ENCODE measurements at regions not wholly inside any gene's neighbourhood (a gene's known extent, or its start where the extent isn't known, plus 50 kb on each side); places are given as distances from the start of the nearest gene placed in this dataset.

DNA sequence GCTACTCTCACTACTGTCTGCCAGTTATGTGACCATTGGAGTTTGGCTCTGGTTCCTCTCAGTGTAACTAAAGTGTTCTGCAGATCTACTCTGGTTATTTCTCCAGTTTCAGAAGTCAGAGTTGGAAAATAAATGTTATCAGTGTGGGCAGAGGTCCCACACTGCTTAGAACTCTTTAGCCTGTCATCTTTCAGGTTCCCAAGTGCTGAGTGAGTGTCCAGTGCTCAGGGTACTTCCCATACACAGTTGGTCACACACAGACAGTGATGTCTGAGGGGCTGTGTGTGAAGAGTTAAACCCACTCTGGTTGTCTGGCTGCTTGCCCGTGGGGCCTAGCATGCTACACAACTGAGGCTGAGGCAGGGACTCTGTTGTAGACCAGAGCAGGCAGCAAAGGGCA lies 421.8 kb upstream of the MEX3C start:
- no peak for TF ChIP-seq ZNF253 (CRISPR knock-in tag; IDR thresholded peaks at IDR 0.05; ENCODE audit: borderline replicate concordance)
- TF ChIP-seq SKI (IDR thresholded peaks at IDR 0.05; ENCODE audit: partially characterized antibody): no peak
- TF ChIP-seq ZNF382 (CRISPR knock-in tag; IDR thresholded peaks at IDR 0.05; ENCODE audit: borderline replicate concordance): no peak
- no peak for TF ChIP-seq ESRRA (CRISPR knock-in tag; IDR thresholded peaks at IDR 0.05; ENCODE audit: low read depth)
- TF ChIP-seq, protein P1, sequence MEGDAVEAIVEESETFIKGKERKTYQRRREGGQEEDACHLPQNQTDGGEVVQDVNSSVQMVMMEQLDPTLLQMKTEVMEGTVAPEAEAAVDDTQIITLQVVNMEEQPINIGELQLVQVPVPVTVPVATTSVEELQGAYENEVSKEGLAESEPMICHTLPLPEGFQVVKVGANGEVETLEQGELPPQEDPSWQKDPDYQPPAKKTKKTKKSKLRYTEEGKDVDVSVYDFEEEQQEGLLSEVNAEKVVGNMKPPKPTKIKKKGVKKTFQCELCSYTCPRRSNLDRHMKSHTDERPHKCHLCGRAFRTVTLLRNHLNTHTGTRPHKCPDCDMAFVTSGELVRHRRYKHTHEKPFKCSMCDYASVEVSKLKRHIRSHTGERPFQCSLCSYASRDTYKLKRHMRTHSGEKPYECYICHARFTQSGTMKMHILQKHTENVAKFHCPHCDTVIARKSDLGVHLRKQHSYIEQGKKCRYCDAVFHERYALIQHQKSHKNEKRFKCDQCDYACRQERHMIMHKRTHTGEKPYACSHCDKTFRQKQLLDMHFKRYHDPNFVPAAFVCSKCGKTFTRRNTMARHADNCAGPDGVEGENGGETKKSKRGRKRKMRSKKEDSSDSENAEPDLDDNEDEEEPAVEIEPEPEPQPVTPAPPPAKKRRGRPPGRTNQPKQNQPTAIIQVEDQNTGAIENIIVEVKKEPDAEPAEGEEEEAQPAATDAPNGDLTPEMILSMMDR (CRISPR knock-in tag; IDR thresholded peaks at IDR 0.05): no peak
- TF ChIP-seq NFIB (CRISPR knock-in tag; IDR thresholded peaks at IDR 0.05; ENCODE audit: borderline replicate concordance): no peak
- TF ChIP-seq SIX1 (CRISPR knock-in tag; IDR thresholded peaks at IDR 0.05; ENCODE audit: borderline replicate concordance): no peak
- TF ChIP-seq BHLHE40 (IDR thresholded peaks at IDR 0.05; ENCODE audit: low read length): no peak
- TF ChIP-seq MEF2D (CRISPR knock-in tag; IDR thresholded peaks at IDR 0.05): no peak
- TF ChIP-seq, protein P2, sequence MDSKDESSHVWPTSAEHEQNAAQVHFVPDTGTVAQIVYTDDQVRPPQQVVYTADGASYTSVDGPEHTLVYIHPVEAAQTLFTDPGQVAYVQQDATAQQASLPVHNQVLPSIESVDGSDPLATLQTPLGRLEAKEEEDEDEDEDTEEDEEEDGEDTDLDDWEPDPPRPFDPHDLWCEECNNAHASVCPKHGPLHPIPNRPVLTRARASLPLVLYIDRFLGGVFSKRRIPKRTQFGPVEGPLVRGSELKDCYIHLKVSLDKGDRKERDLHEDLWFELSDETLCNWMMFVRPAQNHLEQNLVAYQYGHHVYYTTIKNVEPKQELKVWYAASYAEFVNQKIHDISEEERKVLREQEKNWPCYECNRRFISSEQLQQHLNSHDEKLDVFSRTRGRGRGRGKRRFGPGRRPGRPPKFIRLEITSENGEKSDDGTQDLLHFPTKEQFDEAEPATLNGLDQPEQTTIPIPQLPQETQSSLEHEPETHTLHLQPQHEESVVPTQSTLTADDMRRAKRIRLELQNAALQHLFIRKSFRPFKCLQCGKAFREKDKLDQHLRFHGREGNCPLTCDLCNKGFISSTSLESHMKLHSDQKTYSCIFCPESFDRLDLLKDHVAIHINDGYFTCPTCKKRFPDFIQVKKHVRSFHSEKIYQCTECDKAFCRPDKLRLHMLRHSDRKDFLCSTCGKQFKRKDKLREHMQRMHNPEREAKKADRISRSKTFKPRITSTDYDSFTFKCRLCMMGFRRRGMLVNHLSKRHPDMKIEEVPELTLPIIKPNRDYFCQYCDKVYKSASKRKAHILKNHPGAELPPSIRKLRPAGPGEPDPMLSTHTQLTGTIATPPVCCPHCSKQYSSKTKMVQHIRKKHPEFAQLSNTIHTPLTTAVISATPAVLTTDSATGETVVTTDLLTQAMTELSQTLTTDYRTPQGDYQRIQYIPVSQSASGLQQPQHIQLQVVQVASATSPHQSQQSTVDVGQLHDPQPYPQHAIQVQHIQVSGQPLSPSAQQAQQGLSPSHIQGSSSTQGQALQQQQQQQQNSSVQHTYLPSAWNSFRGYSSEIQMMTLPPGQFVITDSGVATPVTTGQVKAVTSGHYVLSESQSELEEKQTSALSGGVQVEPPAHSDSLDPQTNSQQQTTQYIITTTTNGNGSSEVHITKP (CRISPR knock-in tag; IDR thresholded peaks at IDR 0.05; ENCODE audit: low read depth): no peak
- TF ChIP-seq, protein P3, sequence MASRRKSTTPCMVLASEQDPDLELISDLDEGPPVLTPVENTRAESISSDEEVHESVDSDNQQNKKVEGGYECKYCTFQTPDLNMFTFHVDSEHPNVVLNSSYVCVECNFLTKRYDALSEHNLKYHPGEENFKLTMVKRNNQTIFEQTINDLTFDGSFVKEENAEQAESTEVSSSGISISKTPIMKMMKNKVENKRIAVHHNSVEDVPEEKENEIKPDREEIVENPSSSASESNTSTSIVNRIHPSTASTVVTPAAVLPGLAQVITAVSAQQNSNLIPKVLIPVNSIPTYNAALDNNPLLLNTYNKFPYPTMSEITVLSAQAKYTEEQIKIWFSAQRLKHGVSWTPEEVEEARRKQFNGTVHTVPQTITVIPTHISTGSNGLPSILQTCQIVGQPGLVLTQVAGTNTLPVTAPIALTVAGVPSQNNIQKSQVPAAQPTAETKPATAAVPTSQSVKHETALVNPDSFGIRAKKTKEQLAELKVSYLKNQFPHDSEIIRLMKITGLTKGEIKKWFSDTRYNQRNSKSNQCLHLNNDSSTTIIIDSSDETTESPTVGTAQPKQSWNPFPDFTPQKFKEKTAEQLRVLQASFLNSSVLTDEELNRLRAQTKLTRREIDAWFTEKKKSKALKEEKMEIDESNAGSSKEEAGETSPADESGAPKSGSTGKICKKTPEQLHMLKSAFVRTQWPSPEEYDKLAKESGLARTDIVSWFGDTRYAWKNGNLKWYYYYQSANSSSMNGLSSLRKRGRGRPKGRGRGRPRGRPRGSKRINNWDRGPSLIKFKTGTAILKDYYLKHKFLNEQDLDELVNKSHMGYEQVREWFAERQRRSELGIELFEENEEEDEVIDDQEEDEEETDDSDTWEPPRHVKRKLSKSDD (CRISPR knock-in tag; IDR thresholded peaks at IDR 0.05; ENCODE audit: low read depth): no peak
- TF ChIP-seq POLR2A (IDR thresholded peaks at IDR 0.05; ENCODE audit: insufficient read depth in 1 of 2, low read depth in 2 of 2, low read length in 2 of 2): no peak
- no peak for TF ChIP-seq RXRA (CRISPR knock-in tag; IDR thresholded peaks at IDR 0.05)
- TF ChIP-seq, protein P4, sequence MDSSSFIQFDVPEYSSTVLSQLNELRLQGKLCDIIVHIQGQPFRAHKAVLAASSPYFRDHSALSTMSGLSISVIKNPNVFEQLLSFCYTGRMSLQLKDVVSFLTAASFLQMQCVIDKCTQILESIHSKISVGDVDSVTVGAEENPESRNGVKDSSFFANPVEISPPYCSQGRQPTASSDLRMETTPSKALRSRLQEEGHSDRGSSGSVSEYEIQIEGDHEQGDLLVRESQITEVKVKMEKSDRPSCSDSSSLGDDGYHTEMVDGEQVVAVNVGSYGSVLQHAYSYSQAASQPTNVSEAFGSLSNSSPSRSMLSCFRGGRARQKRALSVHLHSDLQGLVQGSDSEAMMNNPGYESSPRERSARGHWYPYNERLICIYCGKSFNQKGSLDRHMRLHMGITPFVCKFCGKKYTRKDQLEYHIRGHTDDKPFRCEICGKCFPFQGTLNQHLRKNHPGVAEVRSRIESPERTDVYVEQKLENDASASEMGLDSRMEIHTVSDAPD (CRISPR knock-in tag; IDR thresholded peaks at IDR 0.05): no peak

Data from HepG2 (cell line).